ENCODE measurements at regions not wholly inside any gene's neighbourhood (a gene's known extent, or its start where the extent isn't known, plus 50 kb on each side); places are given as distances from the start of the nearest gene placed in this dataset.
"Not testable (repeated sequence)": the region's sequence is repeated elsewhere in the genome, so short reads cannot be mapped to it uniquely, and the experiment has no call there.

- TF ChIP-seq TOPORS (CRISPR knock-in tag; IDR thresholded peaks at IDR 0.05): no peak
- no peak for TF ChIP-seq CENPBD1 (CRISPR knock-in tag; IDR thresholded peaks at IDR 0.05; ENCODE audit: borderline replicate concordance, low read depth)
- TF ChIP-seq RCOR2 (CRISPR knock-in tag; IDR thresholded peaks at IDR 0.05): no peak
- no peak for TF ChIP-seq ZNF281 (CRISPR knock-in tag; IDR thresholded peaks at IDR 0.05; ENCODE audit: borderline replicate concordance)
- TF ChIP-seq ZNF670 (CRISPR knock-in tag; IDR thresholded peaks at IDR 0.05; ENCODE audit: borderline replicate concordance): no peak
- TF ChIP-seq ZMAT5 (CRISPR knock-in tag; IDR thresholded peaks at IDR 0.05; ENCODE audit: borderline replicate concordance, low read depth): no peak
Observed at GRCh38 chr10:61580608-61581007, 82.1 kb upstream of the CABCOCO1 start (continued).

- H2AFZ ChIP-seq (ENCODE audit: low read length); BruUV-seq (replicated peaks); H3K4me2 ChIP-seq (ENCODE audit: low read depth, low read length); H3K79me2 ChIP-seq (ENCODE audit: insufficient read depth, low read length); POLR2A ChIA-PET; H3K4me1 ChIP-seq (ENCODE audit: insufficient read depth, low read length); H3K9ac ChIP-seq (ENCODE audit: insufficient read depth, low read depth, low read length); H3K4me3 ChIP-seq (replicated peaks in 1 of 3; ENCODE audit: insufficient read depth in 1 of 3, low read depth in 2 of 3, low read length in 3 of 3); H4K20me1 ChIP-seq (ENCODE audit: insufficient read depth, low read length); CTCF ChIA-PET (ENCODE audit: low intra/inter-chr PET ratio, low total read pairs); in situ Hi-C loops (cut with HindIII; ENCODE audit: extremely low pct_ligation_motif_present, low pct_unique_long_range_greater_than_20kb); H3K36me3 ChIP-seq (replicated peaks in 1 of 2; ENCODE audit: control insufficient read depth in 1 of 2, insufficient read depth in 2 of 2, low read length in 2 of 2); FAIRE-seq; H3K27me3 ChIP-seq (ENCODE audit: control insufficient read depth in 1 of 2, insufficient read depth in 2 of 2, low read length in 2 of 2); H3K9me3 ChIP-seq (ENCODE audit: low read length); H3K27ac ChIP-seq (ENCODE audit: extremely low read length, insufficient read depth, low read length); DNase-seq (ENCODE audit: low spot score); ATAC-seq; intact Hi-C loops (cut with micrococcal nuclease; ENCODE audit: unreplicated experiment): not testable (repeated sequence)
- WGBS (ENCODE audit: low lambda C conversion rate): 2% methylated on average over 4 of the region's 4 CpGs
Observed at GRCh38 chr10:61570204-61570603, 92.5 kb upstream of the CABCOCO1 start.
